ENCODE measurements at regions not wholly inside any gene's neighbourhood (a gene's known extent, or its start where the extent isn't known, plus 50 kb on each side); places are given as distances from the start of the nearest gene placed in this dataset.

GRCh38 chr9:78927099-78927940 lies 630.4 kb downstream of the PSAT1 start:
- H4K20me1 ChIP-seq (ENCODE audit: insufficient read depth, low read length): no peaks in the 10 kb centered on the region
- H3K9me2 ChIP-seq (replicated peaks; ENCODE audit: insufficient read depth, low read length): no peaks in the 10 kb centered on the region
- no peaks in the 10 kb centered on the region for H3K4me1 ChIP-seq (ENCODE audit: low read length)
- TF ChIP-seq EZH2phosphoT487 (IDR thresholded peaks at IDR 0.05; ENCODE audit: low read length): no peak
- TF ChIP-seq, protein P1, sequence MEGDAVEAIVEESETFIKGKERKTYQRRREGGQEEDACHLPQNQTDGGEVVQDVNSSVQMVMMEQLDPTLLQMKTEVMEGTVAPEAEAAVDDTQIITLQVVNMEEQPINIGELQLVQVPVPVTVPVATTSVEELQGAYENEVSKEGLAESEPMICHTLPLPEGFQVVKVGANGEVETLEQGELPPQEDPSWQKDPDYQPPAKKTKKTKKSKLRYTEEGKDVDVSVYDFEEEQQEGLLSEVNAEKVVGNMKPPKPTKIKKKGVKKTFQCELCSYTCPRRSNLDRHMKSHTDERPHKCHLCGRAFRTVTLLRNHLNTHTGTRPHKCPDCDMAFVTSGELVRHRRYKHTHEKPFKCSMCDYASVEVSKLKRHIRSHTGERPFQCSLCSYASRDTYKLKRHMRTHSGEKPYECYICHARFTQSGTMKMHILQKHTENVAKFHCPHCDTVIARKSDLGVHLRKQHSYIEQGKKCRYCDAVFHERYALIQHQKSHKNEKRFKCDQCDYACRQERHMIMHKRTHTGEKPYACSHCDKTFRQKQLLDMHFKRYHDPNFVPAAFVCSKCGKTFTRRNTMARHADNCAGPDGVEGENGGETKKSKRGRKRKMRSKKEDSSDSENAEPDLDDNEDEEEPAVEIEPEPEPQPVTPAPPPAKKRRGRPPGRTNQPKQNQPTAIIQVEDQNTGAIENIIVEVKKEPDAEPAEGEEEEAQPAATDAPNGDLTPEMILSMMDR (IDR thresholded peaks at IDR 0.05; ENCODE audit: low read length): no peak
- no peak for TF ChIP-seq EZH2 (optimal IDR thresholded peaks at IDR 0.05; ENCODE audit: low read depth, low read length)
- H3F3A ChIP-seq (ENCODE audit: insufficient read depth, low read length): no peaks in the 10 kb centered on the region
- H3K9me3 ChIP-seq (replicated peaks; ENCODE audit: insufficient read depth, low read length): no peaks in the 10 kb centered on the region
- H3K4me3 ChIP-seq (ENCODE audit: low read length): no peak overlapping the region
- no peaks in the 10 kb centered on the region for H3K27me3 ChIP-seq (replicated peaks; ENCODE audit: insufficient read depth, low read length)
- no peaks in the 10 kb centered on the region for H3K36me3 ChIP-seq (replicated peaks; ENCODE audit: insufficient read depth, low read length)
- H3K79me2 ChIP-seq (ENCODE audit: low read length): no peaks in the 10 kb centered on the region
- no peak overlapping the region for H2AFZ ChIP-seq (ENCODE audit: low read length)
- no peak overlapping the region for H3K9ac ChIP-seq (ENCODE audit: low read length)
- H3K4me2 ChIP-seq (ENCODE audit: low read depth, low read length): no peak overlapping the region
- no peak for DNase-seq
- no peak overlapping the region for H3K27ac ChIP-seq (ENCODE audit: low read length)

DNA sequence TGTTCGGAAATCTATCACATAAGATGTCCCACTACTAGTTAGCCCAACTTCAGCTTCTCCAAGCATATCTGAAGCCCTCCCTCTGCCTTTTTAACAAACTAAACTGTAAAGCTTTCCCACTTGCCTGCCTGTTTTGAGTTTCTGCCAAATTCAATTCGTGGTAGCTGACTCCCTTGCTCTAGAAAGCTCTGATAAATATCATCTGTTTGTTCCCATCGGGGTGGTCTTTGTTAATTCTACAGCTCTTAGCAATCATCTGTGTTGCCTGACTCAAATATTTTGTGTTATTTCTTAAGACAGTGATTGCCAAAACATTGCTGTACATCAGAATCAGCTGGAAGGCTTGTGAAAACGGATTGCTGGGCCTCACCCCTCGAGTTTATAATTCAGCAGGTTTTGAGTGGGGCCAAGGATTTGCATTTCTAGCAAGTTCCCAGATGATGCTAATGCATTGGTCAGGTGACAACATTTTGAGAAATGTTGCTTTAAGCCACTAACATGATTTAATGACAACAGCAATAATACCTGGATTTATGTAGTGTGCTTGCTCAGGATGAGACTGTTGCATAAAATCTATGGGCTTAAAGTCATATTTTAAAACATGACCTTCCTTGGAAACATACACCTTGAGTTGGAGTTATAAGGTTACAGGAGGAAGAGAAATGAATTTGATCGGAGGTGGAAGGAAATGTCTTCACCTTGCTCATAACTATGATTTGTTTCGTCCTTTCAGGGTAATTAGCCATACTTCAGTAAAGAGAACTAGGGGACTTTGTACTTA lies 631.9 kb downstream of the PSAT1 start:
- no peaks in the 10 kb centered on the region for H3K36me3 ChIP-seq (replicated peaks; ENCODE audit: insufficient read depth, low read length)
- no peaks in the 10 kb centered on the region for H4K20me1 ChIP-seq (ENCODE audit: insufficient read depth, low read length)
- no peaks in the 10 kb centered on the region for H3K79me2 ChIP-seq (ENCODE audit: low read length)
- no peak overlapping the region for H3K4me3 ChIP-seq (ENCODE audit: low read length)
- no peak overlapping the region for H3K4me2 ChIP-seq (ENCODE audit: low read depth, low read length)
- no peaks in the 10 kb centered on the region for H3K9me3 ChIP-seq (replicated peaks; ENCODE audit: insufficient read depth, low read length)
- no peaks in the 10 kb centered on the region for H3K9me2 ChIP-seq (replicated peaks; ENCODE audit: insufficient read depth, low read length)
- DNase-seq: no peak
- H3K4me1 ChIP-seq (ENCODE audit: low read length): no peaks in the 10 kb centered on the region
- no peak overlapping the region for H2AFZ ChIP-seq (ENCODE audit: low read length)
- no peaks in the 10 kb centered on the region for H3K27me3 ChIP-seq (replicated peaks; ENCODE audit: insufficient read depth, low read length)
- H3F3A ChIP-seq (ENCODE audit: insufficient read depth, low read length): no peaks in the 10 kb centered on the region
- no peak overlapping the region for H3K9ac ChIP-seq (ENCODE audit: low read length)
- H3K27ac ChIP-seq (ENCODE audit: low read length): no peak overlapping the region
- TF ChIP-seq EZH2phosphoT487 (IDR thresholded peaks at IDR 0.05; ENCODE audit: low read length): no peak

DNA sequence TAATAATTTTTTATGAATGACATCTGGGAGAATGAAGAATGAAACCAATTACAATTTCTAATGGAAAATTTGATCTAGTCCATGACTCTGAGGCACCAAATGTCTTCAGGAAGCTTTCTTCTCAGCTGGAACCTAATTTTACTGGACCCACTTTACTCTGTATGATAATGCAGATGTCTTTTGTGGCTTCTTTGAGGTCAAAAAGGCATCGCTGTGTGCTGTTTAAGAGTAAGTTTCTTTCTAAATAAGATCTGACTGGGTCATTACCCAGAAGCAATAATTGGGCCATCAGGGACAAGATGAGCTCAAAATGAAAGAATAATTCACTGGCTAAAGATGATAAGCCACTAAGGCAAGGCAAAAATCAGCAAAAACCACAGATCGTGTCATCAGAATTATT lies 633.4 kb downstream of the PSAT1 start:
- Histone ChIP-seq H3K27ac (ENCODE audit: low read length) (no peak overlapping the region), H3K79me2 (ENCODE audit: low read length) (no peaks in the 10 kb centered on the region), H2AFZ (ENCODE audit: low read length) (no peak overlapping the region), H3K4me3 (ENCODE audit: low read length) (no peak overlapping the region), H3K9me2 (replicated peaks; ENCODE audit: insufficient read depth, low read length) (no peaks in the 10 kb centered on the region), H3K27me3 (replicated peaks; ENCODE audit: insufficient read depth, low read length) (no peaks in the 10 kb centered on the region), H4K20me1 (ENCODE audit: insufficient read depth, low read length) (no peaks in the 10 kb centered on the region), H3K9ac (ENCODE audit: low read length) (no peak overlapping the region), H3K4me2 (ENCODE audit: low read depth, low read length) (no peak overlapping the region), H3F3A (ENCODE audit: insufficient read depth, low read length) (no peaks in the 10 kb centered on the region), H3K4me1 (ENCODE audit: low read length) (no peaks in the 10 kb centered on the region), H3K9me3 (replicated peaks; ENCODE audit: insufficient read depth, low read length) (no peaks in the 10 kb centered on the region), H3K36me3 (replicated peaks; ENCODE audit: insufficient read depth, low read length) (no peaks in the 10 kb centered on the region)
- TF ChIP-seq, protein P1 (IDR thresholded peaks at IDR 0.05; ENCODE audit: low read length): no peak
- TF ChIP-seq EZH2 (optimal IDR thresholded peaks at IDR 0.05; ENCODE audit: low read depth, low read length) (no peak), EZH2phosphoT487 (IDR thresholded peaks at IDR 0.05; ENCODE audit: low read length) (no peak)
- DNase-seq: no peak
